ENCODE measurements at regions not wholly inside any gene's neighbourhood (a gene's known extent, or its start where the extent isn't known, plus 50 kb on each side); places are given as distances from the start of the nearest gene placed in this dataset.

DNA sequence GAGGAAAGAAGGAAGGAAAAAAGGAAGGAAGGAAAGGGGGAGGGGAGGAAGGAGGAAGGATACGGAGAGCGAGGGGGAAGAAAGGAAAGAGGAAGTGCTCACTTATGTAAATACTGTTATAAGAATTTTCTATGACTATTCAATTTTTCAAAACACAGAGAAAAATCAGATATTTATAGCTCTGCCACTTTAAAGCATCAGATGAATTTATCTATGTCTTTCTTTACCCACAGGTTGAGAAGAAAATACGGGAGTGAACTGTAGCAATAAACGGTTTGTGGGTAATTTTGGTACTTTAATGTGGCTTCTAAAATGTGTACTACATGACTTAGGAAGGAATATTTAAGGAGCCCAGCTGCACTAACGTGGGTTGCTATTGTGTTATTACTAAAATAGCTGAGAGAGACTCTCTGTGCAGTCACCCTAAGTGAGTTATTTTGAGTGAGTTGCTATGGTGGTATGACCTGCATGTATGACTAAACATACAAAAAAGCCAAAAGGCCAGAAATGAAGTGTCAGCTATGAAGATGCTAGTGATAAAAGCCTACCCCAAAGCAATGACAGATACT is 225.5 kb downstream of the SOD2 start:
- Histone ChIP-seq H3K27ac (ENCODE audit: extremely low read depth, low read depth, low read length) (no peak overlapping the region), H3K9me3 (ENCODE audit: control insufficient read depth, insufficient read depth, low read depth, low read length) (no peaks in the 10 kb centered on the region), H3K4me3 (ENCODE audit: low read depth, low read length) (no peak overlapping the region), H3K36me3 (ENCODE audit: control insufficient read depth in 2 of 2, insufficient read depth in 1 of 2, low read length in 2 of 2) (no peaks in the 10 kb centered on the region), H3K4me1 (ENCODE audit: control insufficient read depth, insufficient read depth, low read length) (no peaks in the 10 kb centered on the region)
- CTCF ChIA-PET = interaction anchor here (0.9 kb wide), 1 partner anchor 293 kb away, joined by 3 read pairs; no protein-coding TSS in a partner anchor
- POLR2A ChIA-PET = no interaction called here
- TF ChIP-seq FEZF1 (tag by site-specific recombination; IDR thresholded peaks at IDR 0.05) = no peak
- TF ChIP-seq ZNF610 (tag by site-specific recombination; IDR thresholded peaks at IDR 0.05; ENCODE audit: borderline replicate concordance) = no peak
- TF ChIP-seq ZNF140 (tag by site-specific recombination; IDR thresholded peaks at IDR 0.05) = no peak
- TF ChIP-seq, protein P1, sequence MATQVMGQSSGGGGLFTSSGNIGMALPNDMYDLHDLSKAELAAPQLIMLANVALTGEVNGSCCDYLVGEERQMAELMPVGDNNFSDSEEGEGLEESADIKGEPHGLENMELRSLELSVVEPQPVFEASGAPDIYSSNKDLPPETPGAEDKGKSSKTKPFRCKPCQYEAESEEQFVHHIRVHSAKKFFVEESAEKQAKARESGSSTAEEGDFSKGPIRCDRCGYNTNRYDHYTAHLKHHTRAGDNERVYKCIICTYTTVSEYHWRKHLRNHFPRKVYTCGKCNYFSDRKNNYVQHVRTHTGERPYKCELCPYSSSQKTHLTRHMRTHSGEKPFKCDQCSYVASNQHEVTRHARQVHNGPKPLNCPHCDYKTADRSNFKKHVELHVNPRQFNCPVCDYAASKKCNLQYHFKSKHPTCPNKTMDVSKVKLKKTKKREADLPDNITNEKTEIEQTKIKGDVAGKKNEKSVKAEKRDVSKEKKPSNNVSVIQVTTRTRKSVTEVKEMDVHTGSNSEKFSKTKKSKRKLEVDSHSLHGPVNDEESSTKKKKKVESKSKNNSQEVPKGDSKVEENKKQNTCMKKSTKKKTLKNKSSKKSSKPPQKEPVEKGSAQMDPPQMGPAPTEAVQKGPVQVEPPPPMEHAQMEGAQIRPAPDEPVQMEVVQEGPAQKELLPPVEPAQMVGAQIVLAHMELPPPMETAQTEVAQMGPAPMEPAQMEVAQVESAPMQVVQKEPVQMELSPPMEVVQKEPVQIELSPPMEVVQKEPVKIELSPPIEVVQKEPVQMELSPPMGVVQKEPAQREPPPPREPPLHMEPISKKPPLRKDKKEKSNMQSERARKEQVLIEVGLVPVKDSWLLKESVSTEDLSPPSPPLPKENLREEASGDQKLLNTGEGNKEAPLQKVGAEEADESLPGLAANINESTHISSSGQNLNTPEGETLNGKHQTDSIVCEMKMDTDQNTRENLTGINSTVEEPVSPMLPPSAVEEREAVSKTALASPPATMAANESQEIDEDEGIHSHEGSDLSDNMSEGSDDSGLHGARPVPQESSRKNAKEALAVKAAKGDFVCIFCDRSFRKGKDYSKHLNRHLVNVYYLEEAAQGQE (tag by site-specific recombination; IDR thresholded peaks at IDR 0.05) = no peak
- TF ChIP-seq ZNF571 (tag by site-specific recombination; IDR thresholded peaks at IDR 0.05) = no peak
- TF ChIP-seq, protein P2, sequence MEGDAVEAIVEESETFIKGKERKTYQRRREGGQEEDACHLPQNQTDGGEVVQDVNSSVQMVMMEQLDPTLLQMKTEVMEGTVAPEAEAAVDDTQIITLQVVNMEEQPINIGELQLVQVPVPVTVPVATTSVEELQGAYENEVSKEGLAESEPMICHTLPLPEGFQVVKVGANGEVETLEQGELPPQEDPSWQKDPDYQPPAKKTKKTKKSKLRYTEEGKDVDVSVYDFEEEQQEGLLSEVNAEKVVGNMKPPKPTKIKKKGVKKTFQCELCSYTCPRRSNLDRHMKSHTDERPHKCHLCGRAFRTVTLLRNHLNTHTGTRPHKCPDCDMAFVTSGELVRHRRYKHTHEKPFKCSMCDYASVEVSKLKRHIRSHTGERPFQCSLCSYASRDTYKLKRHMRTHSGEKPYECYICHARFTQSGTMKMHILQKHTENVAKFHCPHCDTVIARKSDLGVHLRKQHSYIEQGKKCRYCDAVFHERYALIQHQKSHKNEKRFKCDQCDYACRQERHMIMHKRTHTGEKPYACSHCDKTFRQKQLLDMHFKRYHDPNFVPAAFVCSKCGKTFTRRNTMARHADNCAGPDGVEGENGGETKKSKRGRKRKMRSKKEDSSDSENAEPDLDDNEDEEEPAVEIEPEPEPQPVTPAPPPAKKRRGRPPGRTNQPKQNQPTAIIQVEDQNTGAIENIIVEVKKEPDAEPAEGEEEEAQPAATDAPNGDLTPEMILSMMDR (tag by site-specific recombination; IDR thresholded peaks at IDR 0.05) = no peak
- TF ChIP-seq ZNF146 (tag by site-specific recombination; IDR thresholded peaks at IDR 0.05) = no peak
- TF ChIP-seq RBAK (tag by site-specific recombination; IDR thresholded peaks at IDR 0.05) = no peak
- TF ChIP-seq ZNF776 (tag by site-specific recombination; IDR thresholded peaks at IDR 0.05; ENCODE audit: borderline replicate concordance) = no peak
- no peak for TF ChIP-seq ZBTB26 (tag by site-specific recombination; optimal IDR thresholded peaks at IDR 0.05)
- no peak for TF ChIP-seq ZEB2 (tag by site-specific recombination; IDR thresholded peaks at IDR 0.05)
- TF ChIP-seq, protein P3, sequence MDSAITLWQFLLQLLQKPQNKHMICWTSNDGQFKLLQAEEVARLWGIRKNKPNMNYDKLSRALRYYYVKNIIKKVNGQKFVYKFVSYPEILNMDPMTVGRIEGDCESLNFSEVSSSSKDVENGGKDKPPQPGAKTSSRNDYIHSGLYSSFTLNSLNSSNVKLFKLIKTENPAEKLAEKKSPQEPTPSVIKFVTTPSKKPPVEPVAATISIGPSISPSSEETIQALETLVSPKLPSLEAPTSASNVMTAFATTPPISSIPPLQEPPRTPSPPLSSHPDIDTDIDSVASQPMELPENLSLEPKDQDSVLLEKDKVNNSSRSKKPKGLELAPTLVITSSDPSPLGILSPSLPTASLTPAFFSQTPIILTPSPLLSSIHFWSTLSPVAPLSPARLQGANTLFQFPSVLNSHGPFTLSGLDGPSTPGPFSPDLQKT (IDR thresholded peaks at IDR 0.05; ENCODE audit: borderline replicate concordance, low read depth, low read length) = no peak
- TF ChIP-seq ZBTB44 (tag by site-specific recombination; IDR thresholded peaks at IDR 0.05) = no peak
- TF ChIP-seq, protein P4, sequence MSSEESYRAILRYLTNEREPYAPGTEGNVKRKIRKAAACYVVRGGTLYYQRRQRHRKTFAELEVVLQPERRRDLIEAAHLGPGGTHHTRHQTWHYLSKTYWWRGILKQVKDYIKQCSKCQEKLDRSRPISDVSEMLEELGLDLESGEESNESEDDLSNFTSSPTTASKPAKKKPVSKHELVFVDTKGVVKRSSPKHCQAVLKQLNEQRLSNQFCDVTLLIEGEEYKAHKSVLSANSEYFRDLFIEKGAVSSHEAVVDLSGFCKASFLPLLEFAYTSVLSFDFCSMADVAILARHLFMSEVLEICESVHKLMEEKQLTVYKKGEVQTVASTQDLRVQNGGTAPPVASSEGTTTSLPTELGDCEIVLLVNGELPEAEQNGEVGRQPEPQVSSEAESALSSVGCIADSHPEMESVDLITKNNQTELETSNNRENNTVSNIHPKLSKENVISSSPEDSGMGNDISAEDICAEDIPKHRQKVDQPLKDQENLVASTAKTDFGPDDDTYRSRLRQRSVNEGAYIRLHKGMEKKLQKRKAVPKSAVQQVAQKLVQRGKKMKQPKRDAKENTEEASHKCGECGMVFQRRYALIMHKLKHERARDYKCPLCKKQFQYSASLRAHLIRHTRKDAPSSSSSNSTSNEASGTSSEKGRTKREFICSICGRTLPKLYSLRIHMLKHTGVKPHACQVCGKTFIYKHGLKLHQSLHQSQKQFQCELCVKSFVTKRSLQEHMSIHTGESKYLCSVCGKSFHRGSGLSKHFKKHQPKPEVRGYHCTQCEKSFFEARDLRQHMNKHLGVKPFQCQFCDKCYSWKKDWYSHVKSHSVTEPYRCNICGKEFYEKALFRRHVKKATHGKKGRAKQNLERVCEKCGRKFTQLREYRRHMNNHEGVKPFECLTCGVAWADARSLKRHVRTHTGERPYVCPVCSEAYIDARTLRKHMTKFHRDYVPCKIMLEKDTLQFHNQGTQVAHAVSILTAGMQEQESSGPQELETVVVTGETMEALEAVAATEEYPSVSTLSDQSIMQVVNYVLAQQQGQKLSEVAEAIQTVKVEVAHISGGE (tag by site-specific recombination; conservative IDR thresholded peaks at IDR 0.05; ENCODE audit: low read depth) = no peak
- no peak for TF ChIP-seq ATF2 (tag by site-specific recombination; IDR thresholded peaks at IDR 0.05; ENCODE audit: low read depth)
- TF ChIP-seq ZBTB20 (tag by site-specific recombination; IDR thresholded peaks at IDR 0.05) = no peak
- no peak for TF ChIP-seq ZNF155 (tag by site-specific recombination; IDR thresholded peaks at IDR 0.05)
- no peak for TF ChIP-seq ZBTB6 (tag by site-specific recombination; IDR thresholded peaks at IDR 0.05)
- TF ChIP-seq ZNF585B (tag by site-specific recombination; IDR thresholded peaks at IDR 0.05) = no peak
- no peak for TF ChIP-seq ZNF514 (tag by site-specific recombination; IDR thresholded peaks at IDR 0.05)

Measured in HEK293 (cell line).